Gastrocnemius medialis (tissue), 4 donors: ENCODE measurements at regions not wholly inside any gene's neighbourhood (a gene's known extent, or its start where the extent isn't known, plus 50 kb on each side); places are given as distances from the start of the nearest gene placed in this dataset.
A peak's percentile ranks its signal among the peaks of the same experiment; 100 is the strongest.
"Not testable (repeated sequence)": the region's sequence is repeated elsewhere in the genome, so short reads cannot be mapped to it uniquely, and the experiment has no call there.

Experiments
- ATAC-seq, 2 donors: fragments of 150-250 bp; one replicate each; pipeline ENCODE4 v1.9.1; 2016
- DNase-seq, 2 donors: peaks; one replicate each; pipeline ENCODE4 v3.0.0-alpha.2; 2019
- H3K27ac ChIP-seq, 4 donors: fragments of 200-600 bp; sonication (generic); 1 replicate in 1 of 4; 2 replicates in 3 of 4; pipeline ENCODE4 v1.5.1; 2016 to 2018; ENCODE audit warnings: mild to moderate bottlenecking in 2 of 4, moderate library complexity in 1 of 4
- H3K27me3 ChIP-seq, 3 donors: fragments of 200-600 bp; sonication (generic) in 2 of 3; 1 replicate in 1 of 3; 2 replicates in 2 of 3; pipeline versions ENCODE4 v1.5.1 to v1.6.0; 2016 to 2019; ENCODE audit warnings: mild to moderate bottlenecking in 1 of 3, moderate library complexity in 1 of 3
- H3K36me3 ChIP-seq, 2 donors: fragments of 200-600 bp; sonication (generic) in 1 of 2; one replicate each; pipeline ENCODE4 v1.5.1; 2017 to 2018
- H3K4me1 ChIP-seq, 2 donors: fragments of 200-600 bp; sonication (generic) in 1 of 2; one replicate each; pipeline ENCODE4 v1.5.1; 2016 to 2017; ENCODE audit warnings: mild to moderate bottlenecking in 2 of 2
- H3K4me3 ChIP-seq, 4 donors: fragments of 200-600 bp; sonication (generic) in 3 of 4; 1 replicate in 1 of 4; 2 replicates in 3 of 4; pipeline ENCODE4 v1.5.1; 2016 to 2019; ENCODE audit warnings: mild to moderate bottlenecking in 2 of 4
- H3K9me3 ChIP-seq, 3 donors: fragments of 200-600 bp; sonication (generic) in 2 of 3; 1 replicate in 1 of 3; 2 replicates in 2 of 3; pipeline ENCODE4 v1.5.1; 2016 to 2019
- CTCF ChIP-seq, 5 experiments: fragments of 450-650 bp in 3 of 5; fragments of 200-600 bp in 2 of 5; sonication (generic) in 2 of 5; IDR thresholded peaks in 4 of 5; conservative IDR thresholded peaks in 1 of 5; 1 replicate in 4 of 5; 2 replicates in 1 of 5; pipeline ENCODE4 v1.5.1; 2016 to 2019; ENCODE audit warnings: antibody characterized with exemption in 5 of 5, mild to moderate bottlenecking in 3 of 5, moderate library complexity in 3 of 5
- POLR2A ChIP-seq, 2 donors: fragments of 450-650 bp; IDR thresholded peaks; one replicate each; pipeline ENCODE4 v1.6.1; 2017; ENCODE audit warnings: antibody characterized with exemption in 2 of 2, mild to moderate bottlenecking in 2 of 2, moderate library complexity in 2 of 2
- in situ Hi-C, 4 donors: fragments of 200-750 bp; cut with MboI; loops; one replicate each; pipeline versions ENCODE4 v1.15.0 to v1.8.0; 2017; ENCODE audit warnings: low sequenced_read_pairs in 4 of 4
- intact Hi-C: fragments of 100-400 bp; cut with DNase I; formaldehyde crosslinking; loops from one replicate; pipeline ENCODE4 v1.15.1; 2023; ENCODE audit warnings: low total_unique reads

- TF ChIP-seq CTCF (IDR thresholded peaks at IDR 0.05 in 4 of 5, conservative IDR thresholded peaks at IDR 0.05 in 1 of 5) (no peak), POLR2A (IDR thresholded peaks at IDR 0.05) (no peak)
- Histone ChIP-seq H3K27ac (no peak overlapping the region), H3K36me3 (no peaks in the 10 kb centered on the region), H3K4me1 (peaks cover 9 to 11% of the 10 kb centered on the region in 2 donors), H3K9me3 (no peaks in the 10 kb centered on the region), H3K4me3 (no peak overlapping the region), H3K27me3 (no peaks in the 10 kb centered on the region)
- in situ Hi-C loops (no loop called here), intact Hi-C loops (loop anchor here (5.0 to 10.0 kb wide), 4 partner anchors 159 to 649 kb away; no protein-coding TSS in a partner anchor)
- DNase-seq (no peak), ATAC-seq (no peak)
Observed at GRCh38 chr1:232318143-232318542, 311.8 kb downstream of the SIPA1L2 start.

- TF ChIP-seq POLR2A (IDR thresholded peaks at IDR 0.05), result no peak
- no peak for TF ChIP-seq CTCF (IDR thresholded peaks at IDR 0.05 in 4 of 5, conservative IDR thresholded peaks at IDR 0.05 in 1 of 5)
Observed at GRCh38 chr1:232317350-232317749, 312.6 kb downstream of the SIPA1L2 start.

GRCh38 chr1:232316864-232317263 is 313.1 kb downstream of the SIPA1L2 start:
- Histone ChIP-seq H3K36me3 (no peaks in the 10 kb centered on the region), H3K27ac (peak overlapping the region in 1 of 4 donors; percentile 10), H3K27me3 (no peaks in the 10 kb centered on the region), H3K4me3 (no peak overlapping the region), H3K9me3 (no peaks in the 10 kb centered on the region), H3K4me1 (peaks cover 9 to 11% of the 10 kb centered on the region in 2 donors)
- no peak for DNase-seq
- ATAC-seq, result no peak
- in situ Hi-C loops (no loop called here), intact Hi-C loops (loop anchor here (5.0 to 10.0 kb wide), 4 partner anchors 160 to 650 kb away; no protein-coding TSS in a partner anchor)
- TF ChIP-seq POLR2A (IDR thresholded peaks at IDR 0.05) (no peak), CTCF (IDR thresholded peaks at IDR 0.05 in 4 of 5, conservative IDR thresholded peaks at IDR 0.05 in 1 of 5) (no peak)

More at GRCh38 chr1:232317350-232317749, 312.6 kb downstream of the SIPA1L2 start:
- in situ Hi-C loops (no loop called here), intact Hi-C loops (loop anchor here (5.0 to 10.0 kb wide), 4 partner anchors 160 to 650 kb away; no protein-coding TSS in a partner anchor)
- ATAC-seq (no peak), DNase-seq (no peak)
- no peak overlapping the region for H3K27ac ChIP-seq
- no peaks in the 10 kb centered on the region for H3K27me3 ChIP-seq
- no peaks in the 10 kb centered on the region for H3K36me3 ChIP-seq
- H3K4me1 ChIP-seq, result peaks cover 9 to 11% of the 10 kb centered on the region in 2 donors
- no peaks in the 10 kb centered on the region for H3K9me3 ChIP-seq
- no peak overlapping the region for H3K4me3 ChIP-seq

- H3K27ac ChIP-seq, H3K4me3 ChIP-seq, DNase-seq, H3K9me3 ChIP-seq, H3K27me3 ChIP-seq, ATAC-seq, in situ Hi-C loops, H3K36me3 ChIP-seq, H3K4me1 ChIP-seq: not testable (repeated sequence)
- intact Hi-C loops, result loop anchor here (10.0 kb wide), 1 partner anchor 311 kb away; no protein-coding TSS in a partner anchor
Observed at GRCh38 chr1:232313876-232314275, 316.1 kb downstream of the SIPA1L2 start.

GRCh38 chr1:232310541-232310940 is 319.4 kb downstream of the SIPA1L2 start:
- no peaks in the 10 kb centered on the region for H3K9me3 ChIP-seq
- no peaks in the 10 kb centered on the region for H3K36me3 ChIP-seq
- DNase-seq (no peak), ATAC-seq (no peak)
- TF ChIP-seq POLR2A (IDR thresholded peaks at IDR 0.05) (no peak), CTCF (IDR thresholded peaks at IDR 0.05 in 4 of 5, conservative IDR thresholded peaks at IDR 0.05 in 1 of 5) (no peak)
- H3K27ac ChIP-seq, result no peak overlapping the region
- no peaks in the 10 kb centered on the region for H3K27me3 ChIP-seq
- no peak overlapping the region for H3K4me3 ChIP-seq
- in situ Hi-C loops, result no loop called here
- peaks cover 6 to 11% of the 10 kb centered on the region in 2 donors for H3K4me1 ChIP-seq
- intact Hi-C loops, result loop anchor here (10.0 kb wide), 1 partner anchor 314 kb away; no protein-coding TSS in a partner anchor
